Activated T-cell treated with anti-CD3 and anti-CD28 coated beads for 1 hour (primary cell): ENCODE measurements at regions not wholly inside any gene's neighbourhood (a gene's known extent, or its start where the extent isn't known, plus 50 kb on each side); places are given as distances from the start of the nearest gene placed in this dataset.

Source experiments
- DNase-seq: peaks from one replicate; pipeline ENCODE4 v3.0.0-alpha.2; 2020; ENCODE audit warnings: low read depth

DNA sequence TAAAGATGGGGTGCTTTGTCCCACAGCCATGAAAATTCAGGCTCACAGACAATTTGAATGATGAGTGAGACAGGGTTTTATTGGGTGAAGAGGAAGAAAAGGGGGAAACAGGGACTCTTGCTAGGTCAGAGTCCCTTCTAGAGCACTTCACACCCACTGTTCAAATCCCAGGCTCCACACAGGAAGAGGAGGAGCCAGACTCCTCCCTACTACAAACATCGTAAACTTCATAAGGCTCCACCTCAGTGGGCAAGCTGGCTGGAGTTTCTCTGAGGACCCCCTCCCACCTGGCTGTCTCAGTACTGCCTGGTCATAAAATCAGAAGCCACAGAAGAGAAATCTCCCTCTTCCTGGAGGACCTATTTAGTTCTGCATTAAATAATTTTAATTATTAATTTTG, 80.3 kb upstream of the KCNMB2 start:
- no peak for DNase-seq

DNA sequence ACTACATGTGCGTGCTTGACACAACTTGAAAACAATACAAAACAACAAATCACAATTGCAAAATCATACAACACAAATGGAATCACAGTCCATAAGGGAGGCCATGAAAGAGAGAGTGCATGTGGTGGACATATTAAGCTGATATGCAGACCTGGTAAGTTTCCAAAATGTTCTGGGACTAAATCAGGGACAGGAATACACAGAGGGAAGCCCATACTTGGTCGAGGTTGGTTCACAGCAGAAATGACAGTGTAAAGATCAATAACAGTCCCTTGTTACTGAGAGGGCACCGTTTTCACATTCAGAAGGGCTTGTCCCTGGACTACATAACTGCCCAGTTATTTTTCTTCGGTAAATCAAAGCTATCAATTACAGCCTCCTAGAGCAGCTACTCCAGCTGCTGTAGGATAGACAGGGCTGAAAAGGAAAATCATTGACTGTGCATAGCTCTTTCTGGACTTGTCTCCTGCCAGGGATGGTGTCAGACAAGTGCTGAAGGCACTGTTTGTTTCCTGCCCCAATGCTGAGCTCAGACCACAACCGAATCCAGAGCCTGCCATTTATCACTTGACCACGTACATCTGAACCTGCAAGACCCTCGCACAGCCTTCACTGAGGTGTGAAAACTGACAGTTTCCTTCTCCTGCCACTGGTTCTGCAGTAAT, 79.5 kb upstream of the KCNMB2 start:
- DNase-seq: no peak

DNA sequence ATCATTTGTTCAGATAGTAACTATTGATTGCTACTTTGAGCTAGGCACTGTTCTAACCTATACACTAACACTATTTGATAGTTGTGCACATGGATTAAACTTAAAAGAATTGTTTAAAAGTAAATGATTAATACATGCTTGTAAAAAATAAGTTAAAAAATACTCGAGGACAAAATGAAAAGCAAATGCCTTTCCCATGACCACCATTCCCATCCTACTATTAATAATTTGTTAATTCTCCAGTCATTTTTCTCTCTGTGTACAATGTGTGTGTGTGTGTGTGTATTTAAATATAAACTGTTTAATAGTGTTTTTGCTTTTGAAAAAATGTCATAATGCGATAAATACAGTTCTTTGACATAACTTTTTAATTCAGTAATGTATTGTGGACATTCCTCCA, 78.7 kb upstream of the KCNMB2 start:
- no peak for DNase-seq

DNA sequence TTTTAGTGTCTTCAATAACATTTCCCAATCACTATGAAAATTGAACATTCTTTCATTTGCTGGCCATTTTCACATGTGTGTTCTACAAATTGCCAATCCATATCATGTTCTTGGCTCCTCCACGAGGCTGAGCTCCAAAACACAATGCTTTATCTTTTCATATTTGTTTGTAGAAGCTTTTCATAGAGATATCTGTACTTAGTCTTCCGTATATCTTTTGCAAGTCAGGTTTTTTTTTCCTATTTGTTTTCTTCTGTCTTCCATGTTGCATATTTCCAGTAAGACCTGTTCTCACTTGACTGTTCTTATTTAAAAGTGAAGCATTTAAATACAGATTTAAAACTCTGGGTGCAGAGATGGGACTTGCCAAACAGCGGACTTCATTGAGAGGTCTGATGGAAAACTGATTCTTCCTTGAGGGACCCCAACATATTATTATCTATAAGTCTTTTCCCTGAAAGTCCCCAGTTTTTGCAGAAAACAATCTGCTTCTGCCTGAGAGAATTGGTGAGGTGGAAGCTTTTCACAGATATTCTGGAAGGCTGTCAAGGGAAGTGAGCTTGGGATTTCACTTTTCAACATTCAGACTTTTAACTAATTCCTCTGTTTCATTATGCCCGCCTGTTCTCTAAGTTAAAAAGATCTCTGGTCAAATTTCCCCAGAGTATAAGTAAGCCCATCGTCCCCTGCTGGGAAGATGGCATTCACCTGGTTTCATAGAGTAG, 77.8 kb upstream of the KCNMB2 start:
- DNase-seq: no peak

DNA sequence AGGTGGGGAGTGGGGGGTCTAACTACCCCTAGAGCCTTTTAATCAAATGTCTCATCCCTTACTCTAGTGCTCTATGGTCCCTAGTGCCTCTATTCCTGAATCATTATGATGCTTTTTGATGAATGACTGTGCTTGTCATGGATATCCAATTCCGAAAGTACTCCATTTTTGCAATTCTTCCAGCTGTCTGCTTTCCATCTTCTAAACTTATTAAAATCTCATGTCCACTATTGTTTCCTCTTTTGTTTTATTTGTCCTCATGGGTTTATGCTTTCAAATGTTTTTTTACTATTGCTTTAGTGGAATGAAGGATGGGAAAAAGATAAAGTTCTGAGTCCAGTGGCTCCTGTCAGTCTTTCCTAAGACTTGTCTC, 77.2 kb upstream of the KCNMB2 start:
- DNase-seq: no peak

DNA sequence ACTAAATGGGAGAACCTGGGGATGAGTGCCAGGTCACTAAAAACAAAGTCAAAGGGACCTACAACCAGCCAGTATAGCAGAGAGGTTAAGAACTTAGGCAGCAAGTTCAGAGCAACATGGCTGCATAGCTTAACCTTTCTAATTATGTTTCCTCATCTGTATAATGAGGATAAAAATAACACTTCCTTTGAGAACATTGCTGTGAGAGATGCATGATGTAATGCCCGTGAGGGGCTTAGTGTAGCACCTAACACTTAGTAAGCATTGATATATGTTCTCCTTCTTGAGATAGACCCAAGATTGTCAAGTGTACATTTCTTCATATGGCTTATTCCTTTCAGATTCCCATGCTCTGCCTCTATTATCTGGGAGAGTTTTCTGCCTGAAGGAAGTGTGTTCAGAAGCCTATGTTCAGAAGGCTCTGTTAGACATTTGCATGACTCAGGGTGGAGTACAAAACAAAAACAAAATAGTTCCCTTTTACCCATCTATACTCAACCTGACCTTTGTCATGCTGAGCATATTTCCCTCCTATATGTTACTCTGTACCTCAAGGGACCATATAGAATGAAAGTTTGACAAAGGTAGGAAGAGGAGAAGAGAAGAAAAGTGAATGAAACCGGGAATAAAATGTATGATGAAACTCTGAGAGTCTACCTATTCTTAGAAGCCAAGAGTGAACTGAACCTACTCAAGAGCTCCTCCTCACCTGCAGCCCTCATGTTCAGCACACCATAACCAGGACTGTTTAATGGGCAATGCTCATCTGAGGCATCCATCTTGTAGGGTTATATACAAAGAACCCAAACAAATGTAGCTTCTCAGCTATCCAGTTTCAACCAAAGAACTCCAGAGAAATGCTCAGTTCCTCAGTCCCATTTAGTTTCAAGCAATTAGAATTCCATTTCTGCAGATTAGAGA, 70.7 kb upstream of the KCNMB2 start:
- no peak for DNase-seq

DNA sequence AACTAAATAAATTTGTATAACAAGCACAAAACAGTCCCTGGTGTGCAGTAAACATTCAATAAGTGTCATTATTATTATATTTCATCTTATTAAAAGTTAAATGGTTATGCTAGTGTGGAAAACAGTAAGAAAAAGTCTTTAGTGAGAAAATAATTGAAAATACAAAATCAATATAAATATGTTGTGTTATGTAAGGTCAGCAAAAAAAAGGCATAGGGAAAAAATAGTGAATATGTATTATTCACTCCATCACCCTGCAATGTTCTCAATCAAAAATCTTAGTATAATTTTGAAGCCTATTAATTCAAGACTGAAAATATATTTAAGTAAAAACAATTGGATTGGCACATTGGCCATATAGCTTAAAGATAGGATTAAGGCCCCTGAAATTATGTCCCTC, 63.3 kb upstream of the KCNMB2 start:
- DNase-seq: no peak

DNA sequence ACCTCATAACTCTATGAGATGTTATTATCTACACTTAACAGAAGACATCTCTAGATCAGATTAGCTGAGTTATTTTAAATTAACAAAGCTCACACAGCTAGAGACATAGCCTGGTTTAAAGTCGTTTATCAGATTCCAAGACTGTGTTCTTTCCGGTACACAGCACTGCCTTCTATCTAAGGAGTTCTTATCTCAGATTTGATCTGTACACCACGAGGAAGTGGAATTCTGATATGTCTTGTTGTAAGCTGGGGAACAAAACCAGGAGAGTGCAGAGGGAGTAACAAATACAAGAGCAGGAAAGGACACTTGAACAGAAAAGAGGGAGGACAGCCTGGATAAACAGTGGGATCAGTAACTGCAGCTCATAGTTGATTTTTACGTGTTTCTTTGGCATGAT, 61.7 kb upstream of the KCNMB2 start:
- DNase-seq: no peak

DNA sequence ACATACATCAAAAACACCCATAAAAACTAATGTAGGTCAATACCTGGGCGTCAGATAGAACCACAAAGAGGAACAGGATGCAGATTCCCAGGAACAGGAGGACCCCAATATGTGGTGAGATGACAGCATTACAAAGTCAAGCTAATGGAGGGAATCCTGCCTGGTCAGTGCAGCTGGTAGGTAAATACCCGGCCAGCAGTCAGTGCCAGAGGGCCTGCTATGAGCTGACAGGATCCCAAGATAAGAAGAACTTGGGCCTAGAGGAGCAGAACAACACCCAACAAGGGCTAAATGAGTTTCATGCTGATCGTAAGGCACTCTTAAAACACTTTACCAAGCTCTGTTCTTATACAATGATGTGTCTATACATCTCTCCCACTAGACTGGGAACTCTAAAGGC, 61.2 kb upstream of the KCNMB2 start:
- no peak for DNase-seq

DNA sequence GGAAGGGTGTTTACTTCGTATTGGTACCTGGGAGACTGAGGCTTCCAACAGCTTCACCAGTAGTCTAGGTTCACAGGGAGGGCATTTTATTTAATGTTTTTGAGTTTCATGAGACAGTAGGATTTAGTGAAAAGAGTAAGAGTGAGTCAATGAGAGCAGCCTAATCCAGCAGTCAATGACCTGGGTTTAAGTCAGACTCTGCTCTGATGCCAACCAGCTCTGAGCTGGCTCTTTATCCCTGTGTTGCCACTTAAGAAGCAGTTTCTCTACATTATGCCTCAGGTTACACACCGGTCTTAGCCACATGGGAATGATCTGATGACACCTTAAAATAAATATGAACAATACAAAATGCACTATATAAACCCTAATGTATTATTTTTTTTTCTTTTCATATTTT, 59.4 kb upstream of the KCNMB2 start:
- no peak for DNase-seq

DNA sequence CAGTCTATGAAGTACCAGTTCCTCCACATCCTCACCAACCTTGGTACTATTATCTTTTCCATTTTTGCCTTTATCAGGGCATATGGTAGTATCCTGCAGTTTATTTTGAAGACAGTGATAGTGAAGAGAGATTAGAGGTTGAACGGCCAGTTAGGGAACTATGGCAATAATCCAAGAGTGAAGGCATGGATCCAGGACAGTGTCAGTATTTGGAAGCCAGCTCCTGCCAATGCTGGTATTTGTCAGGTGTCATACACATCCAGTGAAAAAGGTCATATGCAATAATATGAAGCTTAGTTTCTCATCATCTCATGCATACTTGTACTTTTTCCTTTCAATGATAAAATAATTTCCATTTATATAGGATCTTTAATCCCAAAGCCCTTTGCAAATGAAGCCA, 56.8 kb upstream of the KCNMB2 start:
- DNase-seq: no peak

DNA sequence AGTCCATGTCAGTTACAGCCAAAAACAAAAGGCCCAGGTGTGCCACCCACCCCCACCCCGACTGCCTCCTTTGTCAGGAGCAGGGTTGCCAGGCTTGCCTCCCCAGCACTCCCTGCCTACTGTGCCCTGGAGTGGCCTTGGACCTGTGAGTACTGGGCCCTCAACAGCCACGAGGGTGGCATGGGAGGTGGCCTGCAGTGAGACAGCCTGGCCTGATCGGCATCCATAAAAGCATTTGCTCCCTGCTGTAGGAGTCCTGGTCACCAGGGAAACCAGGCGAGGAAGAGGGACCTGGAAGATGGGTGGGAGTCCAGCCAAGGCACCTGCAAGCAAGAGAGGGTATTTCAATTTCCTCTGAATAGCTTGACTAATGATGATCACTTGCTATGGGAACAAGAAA, 56.4 kb upstream of the KCNMB2 start:
- DNase-seq: no peak

DNA sequence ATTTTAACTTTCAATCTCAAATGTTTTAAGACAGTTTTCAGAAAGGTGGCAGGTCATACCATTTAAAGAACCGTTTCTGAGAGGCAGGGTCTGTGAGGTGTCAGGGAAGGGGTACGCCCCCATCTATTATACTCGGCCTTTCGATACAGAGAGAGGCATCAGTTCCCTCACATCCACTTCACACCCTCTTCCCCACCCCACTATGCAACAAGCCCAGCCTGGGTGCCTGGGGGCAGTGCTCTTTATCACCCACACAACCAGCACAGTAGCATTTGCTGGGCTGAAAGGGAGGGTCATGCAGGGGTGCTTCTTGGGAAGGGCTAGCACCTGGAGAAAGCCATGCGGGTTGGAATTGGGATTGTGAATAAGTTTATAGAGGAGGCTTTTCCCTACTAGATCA, 56.0 kb upstream of the KCNMB2 start:
- DNase-seq: no peak

DNA sequence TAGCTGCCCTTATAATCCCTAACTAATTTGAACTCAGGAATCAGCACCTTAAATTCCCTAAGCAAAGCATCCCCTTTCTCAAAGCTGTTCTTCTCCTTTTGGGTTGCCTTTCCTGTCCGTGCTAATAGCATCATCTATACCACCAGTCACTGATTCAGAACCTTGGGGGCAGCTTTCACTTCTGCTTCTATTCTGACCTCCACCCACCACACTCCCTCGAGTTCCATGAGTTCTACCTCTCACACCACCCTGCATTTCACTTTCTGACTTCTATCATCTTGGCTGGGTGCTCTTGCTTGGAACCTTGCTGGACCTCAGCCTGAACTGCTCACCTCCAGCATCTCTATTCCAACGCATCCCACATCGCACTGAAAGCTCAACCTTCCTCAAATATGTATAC, 55.4 kb upstream of the KCNMB2 start:
- no peak for DNase-seq

DNA sequence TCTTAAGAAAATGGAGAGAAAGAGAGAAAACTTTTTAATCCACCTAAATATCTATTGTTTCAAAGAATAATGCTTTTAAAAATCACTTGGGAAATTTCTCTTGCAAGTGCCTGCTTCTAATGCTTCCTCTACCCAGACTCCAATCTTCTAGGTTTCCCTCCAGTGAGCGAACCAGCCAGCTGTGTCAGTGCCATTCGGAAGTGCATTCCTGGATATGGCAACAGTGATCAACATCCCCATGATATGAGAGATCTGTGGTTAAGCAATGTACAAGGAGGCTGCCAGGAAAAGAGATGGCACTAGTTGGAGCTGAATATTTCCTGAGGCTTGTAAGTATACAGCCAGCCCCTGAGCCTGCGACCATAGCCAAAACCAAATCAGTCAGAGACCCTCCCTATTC, 53.3 kb upstream of the KCNMB2 start:
- DNase-seq: no peak

DNA sequence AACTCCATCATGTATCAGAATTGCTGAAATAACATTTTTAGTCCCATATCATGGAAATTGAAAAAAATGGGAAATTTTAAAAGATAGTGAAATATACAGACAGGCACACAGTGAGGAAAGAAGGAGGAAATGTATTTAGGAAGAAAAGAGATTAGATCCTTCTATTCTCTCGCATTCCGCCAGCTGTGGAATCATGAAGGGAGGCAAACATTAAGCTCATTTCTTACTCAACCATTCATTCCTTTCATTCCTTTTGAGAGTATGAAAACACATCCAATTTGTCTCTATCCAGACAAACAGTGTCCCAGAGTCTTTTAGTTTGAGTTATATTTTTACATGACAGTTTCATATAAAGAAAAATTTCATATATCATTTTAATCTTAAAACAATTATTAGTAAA, 52.5 kb upstream of the KCNMB2 start:
- no peak for DNase-seq

DNA sequence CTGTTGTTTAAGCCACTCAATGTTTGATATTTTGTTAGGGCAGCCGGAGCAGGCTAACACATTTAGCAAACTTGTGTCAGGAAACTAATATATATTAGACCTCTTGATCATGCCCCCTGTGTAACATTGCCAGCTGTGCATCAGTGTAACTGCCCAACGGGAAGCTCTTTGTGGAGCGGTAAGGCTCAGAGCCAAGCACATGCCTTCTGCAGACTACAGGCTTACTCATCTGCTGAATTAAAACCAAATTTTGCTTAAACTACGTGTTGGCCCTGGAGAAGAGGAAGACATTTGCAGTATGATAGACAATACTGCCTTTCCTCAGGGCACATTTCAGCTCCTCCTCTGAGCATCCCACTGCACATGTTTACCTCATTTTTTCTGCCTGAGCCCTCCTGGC, 50.5 kb upstream of the KCNMB2 start:
- DNase-seq: no peak
